ENCODE measurements at regions not wholly inside any gene's neighbourhood (a gene's known extent, or its start where the extent isn't known, plus 50 kb on each side); places are given as distances from the start of the nearest gene placed in this dataset.
"Not testable (repeated sequence)": the region's sequence is repeated elsewhere in the genome, so short reads cannot be mapped to it uniquely, and the experiment has no call there.

GRCh38 chr7:69309601-69310000, 288.7 kb upstream of the AUTS2 start:
- no peak overlapping the region for H3K4me3 Mint-ChIP-seq
- no peaks in the 10 kb centered on the region for H3K4me1 Mint-ChIP-seq (ENCODE audit: low read depth)
- H3K27ac Mint-ChIP-seq = no peak overlapping the region
- H3K36me3 Mint-ChIP-seq (ENCODE audit: insufficient read depth in 2 of 2) = no peaks in the 10 kb centered on the region
- DNase-seq (no peak), ATAC-seq (replicated peaks in 1 of 2) (no peak)
- H3K9me3 Mint-ChIP-seq = peaks cover 1 to 3% of the 10 kb centered on the region in 2 donors
- no peaks in the 10 kb centered on the region for H3K27me3 Mint-ChIP-seq (ENCODE audit: low read depth)

DNA sequence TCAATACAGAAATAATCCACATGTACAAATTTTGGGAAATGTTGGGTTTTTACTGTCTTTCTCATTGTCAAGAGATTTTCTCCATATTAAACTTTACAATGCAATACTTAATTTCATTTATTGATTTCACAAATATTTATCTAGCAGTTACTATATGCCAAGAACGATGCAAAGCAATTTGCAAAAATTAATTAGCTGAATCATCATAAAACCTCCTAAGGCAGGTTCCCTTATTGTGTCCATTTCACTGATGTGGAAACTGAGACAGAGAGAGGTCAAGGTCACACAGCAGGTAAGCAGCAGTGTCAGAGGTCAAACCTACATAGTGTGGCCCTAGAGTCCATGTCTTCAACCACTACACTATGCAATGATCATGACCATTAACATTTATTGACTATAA, 286.8 kb upstream of the AUTS2 start:
- no peak for DNase-seq
- Mint-ChIP-seq H3K4me3 (no peak overlapping the region), H3K9me3 (peaks cover 0 to 1% of the 10 kb centered on the region in 2 donors), H3K36me3 (ENCODE audit: insufficient read depth in 2 of 2) (no peaks in the 10 kb centered on the region), H3K4me1 (ENCODE audit: low read depth) (no peaks in the 10 kb centered on the region), H3K27ac (no peak overlapping the region), H3K27me3 (ENCODE audit: low read depth) (no peaks in the 10 kb centered on the region)
- ATAC-seq (replicated peaks in 1 of 2) = no peak

DNA sequence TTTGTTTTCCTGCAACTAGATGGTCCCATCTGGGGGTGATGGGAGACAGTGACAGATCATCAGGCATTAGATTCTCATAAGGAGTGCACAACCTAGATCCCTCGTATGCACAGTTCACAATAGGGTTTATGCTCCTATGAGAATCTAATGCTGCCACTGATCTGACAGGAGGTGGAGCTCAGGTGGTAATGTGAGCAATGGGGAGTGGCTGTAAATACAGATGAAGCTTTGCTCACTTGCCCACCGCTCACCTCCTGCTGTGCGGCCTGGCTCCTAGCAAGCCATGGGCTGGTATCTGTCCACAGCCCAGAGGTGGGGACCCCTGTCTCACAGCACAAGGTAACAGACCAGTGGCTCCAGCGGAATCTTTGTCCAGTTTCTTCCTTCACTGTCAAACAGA, 284.4 kb upstream of the AUTS2 start:
- not testable (repeated sequence) for H3K27me3 Mint-ChIP-seq (ENCODE audit: low read depth); ATAC-seq (replicated peaks in 1 of 2); DNase-seq; H3K36me3 Mint-ChIP-seq (ENCODE audit: insufficient read depth in 2 of 2); H3K4me3 Mint-ChIP-seq; H3K9me3 Mint-ChIP-seq; H3K4me1 Mint-ChIP-seq (ENCODE audit: low read depth); H3K27ac Mint-ChIP-seq

DNA sequence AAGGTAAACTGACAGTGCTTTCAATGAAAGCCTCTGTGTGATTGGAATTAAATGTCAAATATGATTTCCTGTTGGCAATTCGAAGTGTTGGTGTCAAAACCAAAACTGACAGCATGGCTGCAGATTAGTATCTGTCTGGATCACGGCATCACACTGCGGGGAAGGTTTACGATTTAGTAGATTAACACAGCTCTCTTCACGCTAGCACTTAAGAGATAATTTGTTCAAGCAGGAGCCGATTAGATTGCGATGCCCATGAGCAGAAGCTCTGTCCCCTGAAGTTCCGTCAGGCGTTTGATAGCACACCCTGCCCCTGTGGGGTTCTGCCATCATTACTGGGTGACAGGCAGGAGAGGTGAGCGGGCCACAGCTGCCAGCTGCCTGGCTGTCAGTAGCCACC, 279.5 kb upstream of the AUTS2 start:
- no peaks in the 10 kb centered on the region for H3K4me1 Mint-ChIP-seq (ENCODE audit: low read depth)
- H3K27ac Mint-ChIP-seq = no peak overlapping the region
- DNase-seq = no peak
- H3K27me3 Mint-ChIP-seq (ENCODE audit: low read depth) = no peaks in the 10 kb centered on the region
- peaks cover 2% of the 10 kb centered on the region in 2 donors for H3K9me3 Mint-ChIP-seq
- no peak for ATAC-seq (replicated peaks in 1 of 2)
- H3K36me3 Mint-ChIP-seq (ENCODE audit: insufficient read depth in 2 of 2) = no peaks in the 10 kb centered on the region
- no peak overlapping the region for H3K4me3 Mint-ChIP-seq

DNA sequence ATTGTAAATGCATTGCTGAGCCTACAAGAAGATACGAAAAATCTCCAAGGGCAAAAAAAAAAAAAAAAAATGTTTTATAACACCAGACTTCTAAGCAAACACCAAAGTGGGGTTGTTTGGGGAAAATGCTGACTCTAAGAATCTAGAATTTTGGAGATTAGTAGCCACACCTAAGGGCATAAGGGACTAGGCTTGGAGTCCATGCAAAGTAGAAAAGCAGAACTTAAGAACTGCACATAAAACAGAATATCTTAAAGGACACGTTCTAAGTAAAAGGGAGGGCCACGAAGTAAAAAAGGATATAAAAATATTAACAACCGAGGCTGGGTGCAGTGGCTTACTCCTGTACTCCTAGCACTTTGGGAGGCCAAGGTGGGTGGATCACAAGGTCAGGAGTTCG, 269.8 kb upstream of the AUTS2 start:
- H3K36me3 Mint-ChIP-seq (ENCODE audit: insufficient read depth in 2 of 2) = peaks cover 0 to 3% of the 10 kb centered on the region in 2 donors
- no peaks in the 10 kb centered on the region for H3K4me1 Mint-ChIP-seq (ENCODE audit: low read depth)
- H3K9me3 Mint-ChIP-seq = peaks cover 2 to 5% of the 10 kb centered on the region in 2 donors
- H3K4me3 Mint-ChIP-seq = no peak overlapping the region
- no peak overlapping the region for H3K27ac Mint-ChIP-seq
- H3K27me3 Mint-ChIP-seq (ENCODE audit: low read depth) = no peaks in the 10 kb centered on the region
- no peak for ATAC-seq (replicated peaks in 1 of 2)
- DNase-seq = no peak

GRCh38 chr7:69334701-69335100, 263.6 kb upstream of the AUTS2 start:
- Mint-ChIP-seq H3K27ac (no peak overlapping the region), H3K4me1 (ENCODE audit: low read depth) (no peaks in the 10 kb centered on the region)

GRCh38 chr7:69335331-69335730, 262.9 kb upstream of the AUTS2 start:
- Mint-ChIP-seq H3K27me3 (ENCODE audit: low read depth) (no peaks in the 10 kb centered on the region), H3K4me1 (ENCODE audit: low read depth) (no peaks in the 10 kb centered on the region), H3K4me3 (no peak overlapping the region), H3K9me3 (peaks cover 9 to 14% of the 10 kb centered on the region in 2 donors), H3K36me3 (ENCODE audit: insufficient read depth in 2 of 2) (peaks cover 0 to 1% of the 10 kb centered on the region in 2 donors), H3K27ac (no peak overlapping the region)
- ATAC-seq (replicated peaks in 1 of 2) (no peak), DNase-seq (no peak)

More at GRCh38 chr7:69334701-69335100, 263.6 kb upstream of the AUTS2 start:
- no peak for DNase-seq
- Mint-ChIP-seq H3K4me3 (no peak overlapping the region), H3K27me3 (ENCODE audit: low read depth) (no peaks in the 10 kb centered on the region), H3K36me3 (ENCODE audit: insufficient read depth in 2 of 2) (peaks cover 0 to 4% of the 10 kb centered on the region in 2 donors), H3K9me3 (peaks cover 9 to 14% of the 10 kb centered on the region in 2 donors)
- ATAC-seq (replicated peaks in 1 of 2) = no peak

DNA sequence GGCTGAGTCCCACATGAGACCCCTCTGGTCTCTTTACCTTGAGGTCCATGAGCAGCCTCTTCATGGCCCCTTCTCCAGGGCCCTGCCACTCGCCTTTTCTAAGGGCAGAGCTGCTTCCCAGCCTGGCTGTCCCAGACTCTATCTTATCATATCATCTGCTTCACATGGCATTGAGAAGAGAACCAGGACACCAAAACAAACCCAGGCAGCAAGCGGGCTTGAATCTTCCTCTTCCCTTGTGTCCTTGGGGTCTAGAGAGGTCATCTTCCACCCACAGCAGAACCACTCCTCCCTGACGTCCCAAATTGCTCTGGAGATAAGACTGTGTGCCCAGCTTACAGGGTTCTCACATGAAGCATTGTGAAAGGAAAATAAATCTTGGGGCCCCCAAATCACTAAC, 261.3 kb upstream of the AUTS2 start:
- Mint-ChIP-seq H3K27me3 (ENCODE audit: low read depth) (no peaks in the 10 kb centered on the region), H3K9me3 (peaks cover 7 to 9% of the 10 kb centered on the region in 2 donors), H3K27ac (no peak overlapping the region), H3K4me1 (ENCODE audit: low read depth) (no peaks in the 10 kb centered on the region), H3K36me3 (ENCODE audit: insufficient read depth in 2 of 2) (peaks cover 0 to 1% of the 10 kb centered on the region in 2 donors), H3K4me3 (no peak overlapping the region)
- DNase-seq (no peak), ATAC-seq (replicated peaks in 1 of 2) (no peak)

DNA sequence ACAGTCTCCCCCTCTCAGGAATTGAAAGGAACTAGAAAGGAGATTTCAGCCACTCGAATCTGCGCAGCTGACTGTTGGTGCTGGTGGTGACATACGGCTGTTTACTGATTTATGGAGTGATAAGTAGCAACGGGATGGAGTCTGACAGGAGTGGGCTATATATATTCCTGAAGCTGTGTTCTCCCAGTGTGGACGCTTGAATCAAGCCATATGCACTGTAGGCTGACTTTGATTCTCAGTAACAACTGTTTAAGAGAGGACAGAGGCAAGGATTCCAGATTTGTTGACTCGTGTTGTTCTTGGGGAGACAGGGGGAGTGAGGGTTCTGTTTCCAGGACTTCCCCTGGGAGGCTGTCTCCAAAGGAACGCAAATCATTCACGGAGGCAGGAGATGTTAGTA, 260.1 kb upstream of the AUTS2 start:
- Mint-ChIP-seq H3K9me3 (peaks cover 7 to 9% of the 10 kb centered on the region in 2 donors), H3K4me3 (no peak overlapping the region), H3K4me1 (ENCODE audit: low read depth) (no peaks in the 10 kb centered on the region), H3K27me3 (ENCODE audit: low read depth) (no peaks in the 10 kb centered on the region), H3K27ac (no peak overlapping the region), H3K36me3 (ENCODE audit: insufficient read depth in 2 of 2) (peaks cover 0 to 1% of the 10 kb centered on the region in 2 donors)
- no peak for DNase-seq
- ATAC-seq (replicated peaks in 1 of 2) = no peak

- no peaks in the 10 kb centered on the region for H3K27me3 Mint-ChIP-seq (ENCODE audit: low read depth)
- ATAC-seq (replicated peaks in 1 of 2) = no peak
- no peak for DNase-seq
- peaks cover 1 to 3% of the 10 kb centered on the region in 2 donors for H3K36me3 Mint-ChIP-seq (ENCODE audit: insufficient read depth in 2 of 2)
- peaks cover 6 to 7% of the 10 kb centered on the region in 2 donors for H3K9me3 Mint-ChIP-seq
- no peak overlapping the region for H3K27ac Mint-ChIP-seq
- no peaks in the 10 kb centered on the region for H3K4me1 Mint-ChIP-seq (ENCODE audit: low read depth)
- no peak overlapping the region for H3K4me3 Mint-ChIP-seq
Measured at GRCh38 chr7:69341288-69341687, 257.0 kb upstream of the AUTS2 start.

- no peaks in the 10 kb centered on the region for H3K27me3 Mint-ChIP-seq (ENCODE audit: low read depth)
- H3K9me3 Mint-ChIP-seq = peaks cover 6 to 7% of the 10 kb centered on the region in 2 donors
- peaks cover 1 to 3% of the 10 kb centered on the region in 2 donors for H3K36me3 Mint-ChIP-seq (ENCODE audit: insufficient read depth in 2 of 2)
- ATAC-seq (replicated peaks in 1 of 2) = no peak
- H3K27ac Mint-ChIP-seq = no peak overlapping the region
- H3K4me1 Mint-ChIP-seq (ENCODE audit: low read depth) = no peaks in the 10 kb centered on the region
- no peak for DNase-seq
- H3K4me3 Mint-ChIP-seq = no peak overlapping the region
Measured at GRCh38 chr7:69342154-69342884, 256.0 kb upstream of the AUTS2 start.

- Mint-ChIP-seq H3K9me3 (peaks cover 7 to 8% of the 10 kb centered on the region in 2 donors), H3K4me1 (ENCODE audit: low read depth) (no peaks in the 10 kb centered on the region), H3K4me3 (no peak overlapping the region), H3K27ac (no peak overlapping the region), H3K36me3 (ENCODE audit: insufficient read depth in 2 of 2) (peaks cover 0 to under 1% of the 10 kb centered on the region in 2 donors), H3K27me3 (ENCODE audit: low read depth) (no peaks in the 10 kb centered on the region)
- no peak for ATAC-seq (replicated peaks in 1 of 2)
- no peak for DNase-seq
Measured at GRCh38 chr7:69349291-69349690, 249.0 kb upstream of the AUTS2 start.

DNA sequence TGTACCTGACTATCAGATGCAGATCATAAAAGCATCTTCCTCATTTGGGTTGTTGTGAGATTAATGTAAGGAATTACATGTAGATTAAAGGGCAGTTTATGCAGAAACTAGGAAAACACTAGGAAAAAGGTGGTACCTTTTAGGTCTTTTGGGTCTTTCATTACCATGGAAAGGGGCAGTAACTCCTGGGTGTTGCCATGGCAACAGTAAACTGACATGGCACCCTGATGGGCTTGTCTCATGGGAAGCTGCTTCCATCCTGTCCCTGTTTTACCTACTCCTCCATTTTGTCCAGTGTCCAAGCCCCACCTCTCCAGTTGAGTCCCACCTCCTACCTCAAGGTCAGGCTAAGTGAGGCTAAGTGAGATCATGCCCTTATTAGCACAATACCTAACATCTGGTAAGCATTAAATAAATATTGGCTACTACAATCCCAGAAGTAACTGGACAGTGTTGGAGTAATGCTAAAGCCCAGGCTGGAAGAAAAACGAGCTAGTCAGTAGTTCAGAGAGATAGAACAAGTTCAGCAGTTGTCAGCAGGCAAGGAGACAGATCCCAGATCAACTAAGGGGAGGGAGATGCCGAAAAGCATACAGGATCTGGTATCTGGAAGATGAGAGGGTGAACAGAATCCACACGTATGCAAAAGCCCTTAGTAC, 240.0 kb upstream of the AUTS2 start:
- Mint-ChIP-seq H3K9me3 (peaks cover 0 to 3% of the 10 kb centered on the region in 2 donors), H3K27me3 (ENCODE audit: low read depth) (no peaks in the 10 kb centered on the region), H3K4me3 (no peak overlapping the region), H3K36me3 (ENCODE audit: insufficient read depth in 2 of 2) (no peaks in the 10 kb centered on the region), H3K4me1 (ENCODE audit: low read depth) (no peaks in the 10 kb centered on the region), H3K27ac (no peak overlapping the region)
- DNase-seq (no peak), ATAC-seq (replicated peaks in 1 of 2) (no peak)

Data from activated T-cell treated with anti-CD3 and anti-CD28 coated beads, Interleukin-2, amount 50 U/mL, for 72 hours (primary cell).